ENCODE measurements at regions not wholly inside any gene's neighbourhood (a gene's known extent, or its start where the extent isn't known, plus 50 kb on each side); places are given as distances from the start of the nearest gene placed in this dataset.
"Not testable (repeated sequence)": the region's sequence is repeated elsewhere in the genome, so short reads cannot be mapped to it uniquely, and the experiment has no call there.

DNA sequence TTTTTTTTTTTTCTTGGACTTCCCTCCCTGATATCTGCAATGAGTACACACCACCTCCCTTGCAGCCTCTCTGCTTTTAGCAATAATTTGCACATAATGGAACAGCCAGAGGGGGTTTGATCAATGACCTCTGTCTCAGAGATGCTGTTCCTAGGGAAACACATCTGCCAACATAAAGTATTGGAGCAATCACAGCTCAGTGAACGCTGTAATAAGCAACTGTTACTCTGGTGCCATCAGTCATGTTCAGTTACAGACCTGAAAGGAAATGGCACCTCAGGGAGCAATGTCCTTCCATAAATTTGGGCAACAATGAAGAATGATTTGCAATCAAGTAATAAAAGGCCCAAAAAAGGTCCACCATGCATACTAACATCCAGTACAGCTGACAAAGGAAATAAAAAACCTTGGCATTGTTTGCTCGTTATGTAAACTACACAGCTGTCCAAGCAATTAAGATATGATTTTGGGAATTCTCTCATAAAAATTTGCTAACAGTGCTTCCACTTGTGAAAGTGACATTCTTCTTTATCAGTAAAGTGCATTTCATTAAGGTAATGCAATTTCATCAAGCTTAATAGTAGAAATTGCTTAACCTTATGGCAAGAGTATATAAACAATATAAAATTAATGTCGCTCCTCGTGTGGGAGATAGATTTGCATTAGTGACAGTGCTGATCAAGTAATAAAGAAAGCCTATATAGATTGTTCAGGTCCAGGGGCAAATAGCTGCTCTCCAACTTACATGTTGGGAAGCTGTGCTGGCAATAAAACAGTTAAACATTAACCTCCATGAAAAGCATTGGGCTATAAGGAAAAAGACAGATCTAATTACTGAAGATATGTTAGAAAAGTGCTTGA lies 167.8 kb downstream of the RASEF start:
- H3K4me3 ChIP-seq: no peak overlapping the region
- TF ChIP-seq, protein P1, sequence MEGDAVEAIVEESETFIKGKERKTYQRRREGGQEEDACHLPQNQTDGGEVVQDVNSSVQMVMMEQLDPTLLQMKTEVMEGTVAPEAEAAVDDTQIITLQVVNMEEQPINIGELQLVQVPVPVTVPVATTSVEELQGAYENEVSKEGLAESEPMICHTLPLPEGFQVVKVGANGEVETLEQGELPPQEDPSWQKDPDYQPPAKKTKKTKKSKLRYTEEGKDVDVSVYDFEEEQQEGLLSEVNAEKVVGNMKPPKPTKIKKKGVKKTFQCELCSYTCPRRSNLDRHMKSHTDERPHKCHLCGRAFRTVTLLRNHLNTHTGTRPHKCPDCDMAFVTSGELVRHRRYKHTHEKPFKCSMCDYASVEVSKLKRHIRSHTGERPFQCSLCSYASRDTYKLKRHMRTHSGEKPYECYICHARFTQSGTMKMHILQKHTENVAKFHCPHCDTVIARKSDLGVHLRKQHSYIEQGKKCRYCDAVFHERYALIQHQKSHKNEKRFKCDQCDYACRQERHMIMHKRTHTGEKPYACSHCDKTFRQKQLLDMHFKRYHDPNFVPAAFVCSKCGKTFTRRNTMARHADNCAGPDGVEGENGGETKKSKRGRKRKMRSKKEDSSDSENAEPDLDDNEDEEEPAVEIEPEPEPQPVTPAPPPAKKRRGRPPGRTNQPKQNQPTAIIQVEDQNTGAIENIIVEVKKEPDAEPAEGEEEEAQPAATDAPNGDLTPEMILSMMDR (IDR thresholded peaks at IDR 0.05): no peak
- no peak for TF ChIP-seq POLR2A (IDR thresholded peaks at IDR 0.05)
- H3K27me3 ChIP-seq: no peaks in the 10 kb centered on the region
- no peaks in the 10 kb centered on the region for H3K4me1 ChIP-seq
- no peaks in the 10 kb centered on the region for H3K9me3 ChIP-seq
- H3K36me3 ChIP-seq: no peaks in the 10 kb centered on the region
- intact Hi-C loops (cut with DNase I): no loop called here
- no peak overlapping the region for H3K27ac ChIP-seq
- no peak for DNase-seq
- WGBS, 2 donors: 47 to 50% methylated on average over 4 of the region's 4 CpGs

DNA sequence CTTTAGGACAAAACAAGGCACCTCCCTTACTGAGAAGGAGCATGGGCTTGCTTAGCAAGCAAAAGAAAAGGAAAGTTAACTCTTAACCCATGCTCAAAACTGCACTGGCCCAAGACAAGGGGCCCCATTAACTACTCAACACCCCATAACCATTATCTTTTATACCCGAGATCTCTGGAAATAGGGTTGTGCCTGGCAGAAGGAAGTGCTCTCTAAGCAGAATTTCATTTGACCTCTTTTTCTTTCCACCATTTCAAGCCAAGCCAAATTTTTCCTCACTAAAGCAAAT lies 167.2 kb downstream of the RASEF start:
- WGBS, 2 donors: 67 to 81% methylated on average over 1 of the region's 1 CpG
- TF ChIP-seq, protein P1 (IDR thresholded peaks at IDR 0.05): no peak
- no peak for TF ChIP-seq POLR2A (IDR thresholded peaks at IDR 0.05)
- Histone ChIP-seq H3K27ac (no peak overlapping the region), H3K4me1 (no peaks in the 10 kb centered on the region), H3K9me3 (no peaks in the 10 kb centered on the region), H3K36me3 (no peaks in the 10 kb centered on the region), H3K4me3 (no peak overlapping the region), H3K27me3 (no peaks in the 10 kb centered on the region)
- no peak for DNase-seq
- intact Hi-C loops (cut with DNase I): no loop called here

DNA sequence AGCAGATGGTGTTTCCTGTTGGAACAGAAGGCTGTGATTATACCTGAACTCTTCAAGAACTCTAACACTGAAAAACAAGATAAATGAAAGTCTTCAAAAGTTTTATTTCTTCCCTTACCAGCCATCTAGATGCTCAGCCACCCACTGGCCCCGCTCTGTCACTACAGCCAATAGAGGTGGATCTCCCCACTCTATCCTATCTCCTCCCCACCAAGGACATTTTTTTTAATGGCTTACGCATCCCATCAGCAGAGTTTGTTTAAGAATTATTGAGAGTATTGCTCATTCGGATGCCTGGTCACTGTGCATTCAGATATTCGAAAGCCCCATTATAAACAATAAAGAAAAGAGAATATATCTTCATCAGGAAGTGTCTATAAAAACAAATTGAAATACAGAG lies 159.4 kb downstream of the RASEF start:
- H3K27ac ChIP-seq: no peak overlapping the region
- DNase-seq: no peak
- no peaks in the 10 kb centered on the region for H3K4me1 ChIP-seq
- H3K27me3 ChIP-seq: no peaks in the 10 kb centered on the region
- H3K4me3 ChIP-seq: no peak overlapping the region
- H3K36me3 ChIP-seq: no peaks in the 10 kb centered on the region
- H3K9me3 ChIP-seq: no peaks in the 10 kb centered on the region
- TF ChIP-seq, protein P1 (IDR thresholded peaks at IDR 0.05): no peak
- no peak for TF ChIP-seq POLR2A (IDR thresholded peaks at IDR 0.05)
- intact Hi-C loops (cut with DNase I): no loop called here
- 67 to 72% methylated on average over 4 of the region's 4 CpGs for WGBS, 2 donors

DNA sequence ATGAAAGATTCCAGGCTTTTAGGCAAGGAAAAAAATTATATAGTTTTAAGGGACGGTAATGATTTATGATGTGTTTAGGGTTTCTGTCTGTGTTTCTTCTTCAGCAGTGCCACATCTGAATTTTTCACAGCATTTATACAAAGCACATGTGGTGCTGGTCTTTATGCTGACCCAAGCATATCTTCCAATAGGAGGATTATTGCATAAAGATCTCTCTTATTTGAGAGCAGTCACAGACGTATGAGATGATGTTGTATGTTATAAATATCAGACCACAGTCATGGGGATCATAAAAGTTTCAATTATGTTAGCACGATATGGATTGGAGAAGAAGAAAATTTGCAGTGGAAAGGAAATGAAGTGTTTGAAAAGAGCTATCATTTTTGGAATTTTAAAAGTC lies 150.9 kb downstream of the RASEF start:
- intact Hi-C loops (cut with DNase I): no loop called here
- WGBS, 2 donors: 42 to 44% methylated on average over 3 of the region's 3 CpGs

DNA sequence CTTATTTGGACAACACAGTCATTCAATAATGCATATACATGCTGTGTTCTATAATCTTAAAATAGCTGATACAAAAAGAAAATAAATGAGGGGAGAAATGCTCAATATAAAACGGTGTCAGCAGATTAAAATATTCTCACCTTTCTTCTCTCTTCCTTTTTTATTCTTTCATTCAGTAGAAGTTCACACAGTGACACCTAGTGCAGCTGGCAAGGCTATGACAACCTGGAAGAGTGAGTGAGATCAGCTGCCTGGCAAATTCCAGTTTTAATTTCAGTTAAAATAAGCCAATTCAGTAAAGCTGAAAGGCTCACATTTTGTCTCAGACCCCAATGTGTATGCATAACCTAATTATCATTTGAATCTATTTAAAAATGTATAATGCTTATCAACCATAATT lies 150.3 kb downstream of the RASEF start:
- intact Hi-C loops (cut with DNase I): no loop called here

More for the DNA sequence above, 150.9 kb downstream of the RASEF start:
- H3K4me3 ChIP-seq: no peak overlapping the region
- no peak for DNase-seq
- H3K36me3 ChIP-seq: no peaks in the 10 kb centered on the region
- peaks cover 0 to 12% (median 0%) of the 10 kb centered on the region in 3 donors for H3K9me3 ChIP-seq
- no peak overlapping the region for H3K27ac ChIP-seq
- no peak for TF ChIP-seq POLR2A (IDR thresholded peaks at IDR 0.05)
- TF ChIP-seq, protein P1 (IDR thresholded peaks at IDR 0.05): no peak
- no peaks in the 10 kb centered on the region for H3K27me3 ChIP-seq
- no peaks in the 10 kb centered on the region for H3K4me1 ChIP-seq

DNA sequence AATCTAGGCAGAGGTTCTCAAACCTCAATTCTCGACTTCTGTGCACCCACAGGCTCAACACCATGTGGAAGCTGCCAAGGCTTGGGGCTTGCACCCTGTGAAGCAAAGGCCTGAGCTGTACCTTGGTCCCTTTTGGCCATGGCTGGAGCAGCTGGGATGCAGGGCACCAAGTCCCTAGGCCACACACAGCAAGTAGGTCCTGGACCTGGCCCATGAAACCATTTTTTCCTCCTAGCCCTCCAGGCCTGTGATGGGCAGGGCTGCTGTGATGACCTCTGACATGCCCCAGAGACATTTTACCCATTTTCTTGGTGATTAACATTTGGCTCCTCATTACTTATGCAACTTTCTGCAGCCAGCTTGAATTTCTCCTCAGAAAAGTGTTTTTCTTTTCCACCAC lies 146.7 kb downstream of the RASEF start:
- DNase-seq; H3K4me3 ChIP-seq; intact Hi-C loops (cut with DNase I); H3K27me3 ChIP-seq; H3K4me1 ChIP-seq; H3K36me3 ChIP-seq; H3K27ac ChIP-seq: not testable (repeated sequence)
- WGBS, 2 donors: 33% methylated on average over 1 of the region's 1 CpG; no CpG with 5 or more reads in 1 of the 2 donors
- peaks cover 0 to 16% (median 0%) of the 10 kb centered on the region in 3 donors for H3K9me3 ChIP-seq

More for the DNA sequence above, 150.3 kb downstream of the RASEF start:
- Histone ChIP-seq H3K27ac (no peak overlapping the region), H3K36me3 (no peaks in the 10 kb centered on the region), H3K27me3 (no peaks in the 10 kb centered on the region), H3K9me3 (peaks cover 0 to 16% (median 0%) of the 10 kb centered on the region in 3 donors), H3K4me1 (no peaks in the 10 kb centered on the region), H3K4me3 (no peak overlapping the region)
- no peak for TF ChIP-seq POLR2A (IDR thresholded peaks at IDR 0.05)
- TF ChIP-seq, protein P1 (IDR thresholded peaks at IDR 0.05): no peak
- DNase-seq: no peak
- WGBS, 2 donors: 0 to 11% methylated on average over 1 of the region's 1 CpG

Data from esophagus squamous epithelium (tissue), 5 donors.